Spleen (tissue), 7 donors: ENCODE measurements at regions not wholly inside any gene's neighbourhood (a gene's known extent, or its start where the extent isn't known, plus 50 kb on each side); places are given as distances from the start of the nearest gene placed in this dataset.

ENCODE experiments used
- POLR2A ChIP-seq, 3 donors: fragments of 450-650 bp; IDR thresholded peaks; one replicate each; pipeline ENCODE4 v1.5.1; 2017; ENCODE audit warnings: antibody characterized with exemption in 3 of 3, mild to moderate bottlenecking in 1 of 3
- POLR2AphosphoS5 ChIP-seq, 3 donors: sonication (generic); formaldehyde crosslinking; IDR thresholded peaks; one replicate each; pipeline ENCODE4 v1.5.1; 2017; ENCODE audit warnings: antibody characterized with exemption in 3 of 3
- TF ChIP-seq, protein P1 (sequence below), 11 experiments: fragments of 200-600 bp in 7 of 11; fragments of 450-650 bp in 4 of 11; sonication (generic) in 4 of 11; IDR thresholded peaks in 8 of 11; conservative IDR thresholded peaks in 3 of 11; 1 replicate in 7 of 11; 2 replicates in 4 of 11; pipeline versions ENCODE4 v1.4.0 to v1.8.0; 2016 to 2021; ENCODE audit warnings: antibody characterized with exemption in 11 of 11, inconsistent platforms in 4 of 11, mild to moderate bottlenecking in 1 of 11
- donor health status: DM: no; HTN: no; CAD: no; lungs with moderate emphysema.
- donor health status: DM: no; HTN: no; CAD: no.
- donor health status: DM: no; HTN: no; CAD: no.

- TF ChIP-seq, protein P1, sequence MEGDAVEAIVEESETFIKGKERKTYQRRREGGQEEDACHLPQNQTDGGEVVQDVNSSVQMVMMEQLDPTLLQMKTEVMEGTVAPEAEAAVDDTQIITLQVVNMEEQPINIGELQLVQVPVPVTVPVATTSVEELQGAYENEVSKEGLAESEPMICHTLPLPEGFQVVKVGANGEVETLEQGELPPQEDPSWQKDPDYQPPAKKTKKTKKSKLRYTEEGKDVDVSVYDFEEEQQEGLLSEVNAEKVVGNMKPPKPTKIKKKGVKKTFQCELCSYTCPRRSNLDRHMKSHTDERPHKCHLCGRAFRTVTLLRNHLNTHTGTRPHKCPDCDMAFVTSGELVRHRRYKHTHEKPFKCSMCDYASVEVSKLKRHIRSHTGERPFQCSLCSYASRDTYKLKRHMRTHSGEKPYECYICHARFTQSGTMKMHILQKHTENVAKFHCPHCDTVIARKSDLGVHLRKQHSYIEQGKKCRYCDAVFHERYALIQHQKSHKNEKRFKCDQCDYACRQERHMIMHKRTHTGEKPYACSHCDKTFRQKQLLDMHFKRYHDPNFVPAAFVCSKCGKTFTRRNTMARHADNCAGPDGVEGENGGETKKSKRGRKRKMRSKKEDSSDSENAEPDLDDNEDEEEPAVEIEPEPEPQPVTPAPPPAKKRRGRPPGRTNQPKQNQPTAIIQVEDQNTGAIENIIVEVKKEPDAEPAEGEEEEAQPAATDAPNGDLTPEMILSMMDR (IDR thresholded peaks at IDR 0.05 in 8 of 11, conservative IDR thresholded peaks at IDR 0.05 in 3 of 11) = no peak
- TF ChIP-seq POLR2A (IDR thresholded peaks at IDR 0.05) (no peak), POLR2AphosphoS5 (IDR thresholded peaks at IDR 0.05) (no peak)
These were observed 1294.8 kb upstream of the ACO1 start for GRCh38 chr9:31089549-31090221.
